GM21367 (cell line): ENCODE measurements at regions not wholly inside any gene's neighbourhood (a gene's known extent, or its start where the extent isn't known, plus 50 kb on each side); places are given as distances from the start of the nearest gene placed in this dataset.

Experiments used
- ATAC-seq: cut with Tn5 transposase; IDR thresholded peaks from one replicate; pipeline ENCODE4 v1.9.1; 2021; ENCODE audit not compliant: unreplicated experiment

- ATAC-seq = no peak
These were observed 56.8 kb upstream of the TPM1 start for GRCh38 chr15:62985768-62986167.

- ATAC-seq = no peak
These were observed 55.6 kb upstream of the TPM1 start for GRCh38 chr15:62986948-62987347.

- ATAC-seq = no peak
These were observed 53.8 kb upstream of the TPM1 start for GRCh38 chr15:62988701-62989100.

- no peak for ATAC-seq
These were observed 53.0 kb upstream of the TPM1 start for GRCh38 chr15:62989366-62990055.

GRCh38 chr15:62991698-62992097 lies 50.8 kb upstream of the TPM1 start:
- ATAC-seq = no peak

- no peak for ATAC-seq
These were observed 50.2 kb upstream of the TPM1 start for GRCh38 chr15:62992302-62992701.
